Activated CD4-positive, alpha-beta T cell treated with anti-CD3 and anti-CD28 coated beads, Interleukin-2, Interleukin-4, amounts not matched to agents 100 ng/mL and 50 ng/mL, durations not matched to agents 16 hours and 8 hours (primary cell): ENCODE measurements at regions not wholly inside any gene's neighbourhood (a gene's known extent, or its start where the extent isn't known, plus 50 kb on each side); places are given as distances from the start of the nearest gene placed in this dataset.

Experiments used
- DNase-seq: peaks from one replicate; pipeline ENCODE4 v3.0.0-alpha.2; 2020; ENCODE audit warnings: low spot score

DNA sequence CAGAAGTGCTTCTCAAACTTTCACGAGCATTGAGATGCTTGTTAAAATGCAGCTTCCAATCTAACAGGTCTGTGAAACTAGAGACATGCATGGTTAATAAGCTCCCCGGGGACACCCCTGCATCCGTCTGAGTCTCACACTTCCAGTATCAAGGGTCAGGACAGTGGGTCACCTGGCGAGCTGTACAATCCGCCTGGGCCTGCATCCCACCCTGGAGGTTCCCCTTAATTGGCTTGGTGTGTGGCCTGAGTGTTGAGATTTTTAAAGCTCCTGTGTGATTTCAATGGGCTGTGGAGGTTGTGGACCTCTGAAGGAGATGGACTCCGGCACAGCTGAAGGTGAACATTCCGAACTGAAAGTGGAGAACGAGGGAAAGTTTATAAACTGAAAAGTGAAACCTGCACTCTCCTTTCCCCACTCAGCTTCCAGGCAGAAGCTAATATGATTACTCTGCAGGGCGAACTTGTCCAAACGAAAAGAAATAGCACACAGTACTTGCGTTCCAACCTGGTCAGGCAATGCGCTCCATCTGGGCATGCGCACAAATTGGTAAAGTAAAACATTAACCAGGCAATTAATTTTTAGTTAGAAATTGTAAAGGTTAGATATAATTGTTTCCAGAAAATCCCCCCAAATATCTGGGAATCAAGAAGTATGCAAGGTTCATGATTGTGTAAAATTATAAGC lies 191.7 kb upstream of the ALKAL2 start:
- no peak for DNase-seq

DNA sequence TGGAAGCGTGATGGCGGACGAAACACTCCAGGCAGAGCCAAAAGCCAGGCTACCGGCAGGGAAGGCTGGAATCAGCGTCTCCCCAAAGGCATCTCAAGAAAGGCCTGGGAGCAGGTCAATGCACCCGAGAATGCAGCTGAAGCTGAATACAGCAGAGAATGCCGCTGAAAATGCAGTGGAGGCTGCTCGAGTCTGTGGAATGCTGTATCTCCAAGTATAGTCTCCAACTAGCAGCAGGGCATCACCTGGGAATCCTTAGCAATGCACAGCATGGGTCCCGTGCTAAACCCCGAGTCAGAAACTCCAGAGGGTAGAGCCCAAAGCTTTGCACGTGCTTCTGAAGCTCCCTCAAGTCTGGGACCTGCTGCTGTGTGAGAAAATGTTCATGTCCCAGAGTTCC lies 191.1 kb upstream of the ALKAL2 start:
- no peak for DNase-seq

DNA sequence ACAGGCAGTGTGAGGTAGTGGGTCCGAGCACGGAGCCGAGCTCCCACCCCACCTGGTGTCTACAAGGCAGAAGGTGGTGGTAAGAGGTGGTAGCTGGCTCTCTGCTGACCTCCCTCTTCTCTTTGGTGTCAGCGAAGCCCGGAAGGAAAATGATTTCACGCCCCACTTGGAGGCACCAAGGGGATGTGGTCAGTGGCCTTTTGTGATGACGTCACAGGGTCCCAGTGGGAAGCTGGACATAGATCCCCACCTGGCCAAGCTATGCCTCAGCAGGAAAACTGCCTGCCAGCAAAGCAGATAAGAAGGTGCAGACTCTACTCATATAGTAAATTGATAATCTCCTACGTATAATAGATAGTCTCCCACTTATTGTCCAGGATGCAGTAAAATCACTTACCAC lies 183.7 kb upstream of the ALKAL2 start:
- DNase-seq, result no peak

DNA sequence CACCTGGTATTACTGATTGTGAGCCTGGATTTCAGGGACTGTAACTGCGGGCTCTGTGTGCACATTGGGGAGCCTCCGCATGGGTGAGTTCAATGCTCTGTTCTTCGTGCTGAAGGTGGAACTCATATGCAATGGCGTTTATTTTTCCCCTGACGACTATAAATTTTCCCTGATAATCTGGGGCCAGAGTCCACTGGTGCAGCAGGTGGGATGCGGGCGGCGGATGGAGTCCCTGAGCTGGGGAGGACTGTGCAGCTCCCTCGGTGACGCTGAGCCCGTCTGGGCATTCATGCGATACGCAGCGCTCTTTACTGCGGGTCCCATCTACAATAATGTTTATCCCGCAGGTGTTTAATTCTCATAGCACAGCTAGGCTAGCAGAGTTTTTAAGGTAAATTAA lies 181.6 kb upstream of the ALKAL2 start:
- DNase-seq, result no peak

DNA sequence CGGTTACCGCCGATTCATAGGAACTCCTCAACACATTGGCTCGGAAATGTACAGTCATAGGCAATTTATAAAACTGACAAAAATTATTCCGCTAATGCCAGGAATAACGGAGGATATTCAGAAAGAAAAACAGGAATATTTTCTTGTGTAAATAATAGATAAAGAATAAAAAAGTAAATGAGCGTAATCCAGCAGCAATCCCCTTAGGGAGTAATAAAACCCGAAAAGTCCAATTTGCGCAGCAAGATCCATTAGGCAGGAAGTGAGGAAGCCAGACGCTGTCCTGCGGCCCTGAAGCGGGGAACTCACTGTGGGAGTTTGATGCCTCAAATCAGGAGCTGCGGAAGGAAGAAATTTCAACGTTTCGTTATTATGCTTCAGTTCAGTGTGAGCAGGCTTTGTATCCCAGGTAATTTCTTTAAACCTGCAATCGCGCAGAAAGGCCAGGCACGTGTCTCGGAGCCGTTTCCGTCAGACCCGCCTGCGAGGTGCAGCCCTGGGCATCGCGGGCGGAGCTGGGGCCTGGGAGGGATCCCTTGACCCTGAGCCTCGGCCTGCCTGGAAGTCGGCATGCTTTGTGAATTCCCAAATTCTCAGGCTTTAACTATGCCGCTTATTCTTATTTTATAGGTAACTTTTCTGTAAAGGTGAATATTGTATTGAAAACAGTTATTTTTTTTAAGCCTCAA lies 180.9 kb upstream of the ALKAL2 start:
- no peak for DNase-seq

DNA sequence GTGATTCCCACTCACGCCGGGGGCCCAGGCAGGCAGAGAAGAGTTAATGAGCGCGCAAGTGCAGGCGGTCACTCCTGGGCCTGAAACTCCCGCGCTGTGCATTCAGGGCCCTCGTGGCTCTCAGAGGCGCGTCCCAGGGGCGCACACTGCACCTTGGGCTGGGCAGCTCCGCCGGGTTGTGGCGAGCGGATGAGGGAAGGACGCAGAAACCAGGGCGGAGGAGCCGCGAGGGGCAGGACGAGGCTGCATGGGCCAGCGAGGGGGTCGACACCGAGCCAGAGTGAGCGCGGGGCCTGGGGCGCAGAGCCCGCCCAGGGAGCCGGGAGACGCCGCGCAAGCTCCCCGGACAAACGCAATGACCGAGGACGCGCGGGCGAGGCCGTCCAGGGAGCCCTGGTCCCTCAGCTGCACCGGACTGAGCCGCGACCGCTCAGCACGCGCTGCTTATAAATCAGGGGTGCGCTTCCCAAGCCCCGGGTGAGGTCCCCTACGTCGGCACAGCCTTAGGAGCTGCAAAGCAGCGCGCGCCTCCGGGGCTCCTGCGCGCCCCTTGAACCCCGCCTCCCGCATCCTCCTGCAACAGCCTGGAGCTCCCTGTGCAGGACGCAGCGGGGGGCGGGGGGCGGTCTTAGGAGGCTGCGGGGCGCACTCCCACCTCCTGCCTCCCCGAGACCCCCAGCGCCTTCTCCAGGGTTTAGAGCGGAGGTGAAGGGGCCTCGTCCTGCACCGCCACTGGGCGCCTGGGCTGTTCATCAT lies 180.2 kb upstream of the ALKAL2 start:
- no peak for DNase-seq

DNA sequence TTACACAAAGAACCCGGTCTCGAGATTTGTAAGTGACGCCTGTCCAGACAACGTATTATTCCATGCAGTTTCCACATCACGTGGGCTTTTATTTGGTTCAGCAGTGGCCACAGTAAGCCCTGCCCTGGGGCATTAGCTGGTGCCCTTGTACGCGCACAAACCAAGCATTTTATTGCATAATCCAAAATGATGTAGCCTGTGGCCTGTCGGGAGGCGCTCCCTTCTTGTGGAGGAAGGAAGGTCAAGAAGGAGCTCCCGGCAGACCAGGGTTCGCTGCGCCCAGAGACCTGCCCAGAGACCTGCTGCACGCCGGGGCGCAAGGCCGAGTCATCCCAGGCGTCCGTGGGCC lies 179.6 kb upstream of the ALKAL2 start:
- DNase-seq, result no peak

DNA sequence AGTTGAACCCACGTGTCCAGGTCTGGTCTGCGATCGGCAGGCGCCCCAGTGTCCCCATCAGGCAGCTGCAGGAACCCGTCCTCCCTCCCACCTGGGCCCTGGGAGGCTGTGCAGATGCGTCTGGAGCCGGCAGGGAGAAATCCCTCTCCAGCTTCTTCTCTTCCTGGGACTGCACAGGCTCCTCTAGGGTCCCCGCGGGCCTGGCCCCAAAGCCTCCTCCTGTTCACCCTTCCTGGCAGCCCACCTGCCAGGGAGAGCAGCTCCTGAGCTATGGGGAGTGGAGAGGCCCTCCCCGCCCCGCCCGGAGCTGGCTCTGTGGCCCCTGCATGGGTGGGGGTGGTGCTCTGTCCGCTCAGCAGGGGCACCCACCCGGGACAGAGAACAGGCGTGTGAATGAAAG lies 179.2 kb upstream of the ALKAL2 start:
- no peak for DNase-seq

DNA sequence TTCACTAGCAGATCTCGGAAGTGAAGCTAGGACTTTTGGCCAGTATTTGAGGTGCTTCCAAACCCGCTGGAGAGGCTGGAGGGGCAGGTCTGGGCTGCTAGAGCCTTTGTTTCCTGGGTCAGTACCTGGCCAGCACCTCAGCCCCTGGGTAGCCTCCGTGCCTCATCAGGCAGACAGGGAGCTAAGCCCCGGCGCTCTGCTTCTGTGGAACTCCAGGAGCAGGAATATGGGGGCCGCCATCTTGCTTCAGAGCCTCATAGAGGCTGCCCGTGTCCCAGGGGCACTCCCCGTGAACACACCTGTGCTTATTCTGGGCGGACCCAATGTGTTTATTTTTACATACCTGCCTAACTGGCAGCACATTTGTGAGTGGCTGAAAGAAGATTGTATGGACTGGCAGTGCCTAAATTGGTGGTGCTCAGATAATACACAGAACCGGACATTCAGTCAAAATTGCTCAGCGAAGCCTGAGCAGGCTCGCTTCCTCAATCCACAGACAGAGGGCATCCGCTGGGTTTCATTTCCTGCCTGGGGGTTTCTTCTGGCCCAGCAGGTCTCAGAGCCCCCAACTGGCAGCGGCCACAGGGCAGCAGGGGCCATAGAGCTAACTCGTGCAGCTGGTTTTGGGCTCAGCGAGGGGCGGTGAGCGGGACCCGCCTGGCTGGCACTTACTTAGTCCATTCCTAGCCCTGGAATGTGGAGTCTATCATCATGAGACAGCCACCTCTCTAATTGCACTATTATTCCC lies 176.8 kb upstream of the ALKAL2 start:
- no peak for DNase-seq

DNA sequence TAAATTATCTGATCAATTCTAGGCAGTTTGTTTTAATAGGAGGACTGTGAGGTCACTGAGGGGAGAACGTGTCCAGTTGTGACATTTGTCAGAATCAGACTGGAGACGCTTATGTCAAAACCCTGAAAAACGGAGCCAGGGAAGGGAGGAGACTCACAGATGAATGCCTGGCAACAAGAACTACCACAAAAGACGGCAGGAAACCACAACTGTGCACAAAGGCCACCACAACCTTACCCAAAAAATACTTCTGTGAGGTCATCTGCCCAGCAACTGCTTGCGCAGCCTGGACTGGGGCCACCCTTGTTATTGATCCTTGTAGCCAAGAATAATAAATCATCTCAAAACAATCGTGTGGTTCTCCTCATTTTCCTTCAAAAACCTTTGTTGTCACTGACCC lies 173.0 kb upstream of the ALKAL2 start:
- peak; percentile 43 for DNase-seq

DNA sequence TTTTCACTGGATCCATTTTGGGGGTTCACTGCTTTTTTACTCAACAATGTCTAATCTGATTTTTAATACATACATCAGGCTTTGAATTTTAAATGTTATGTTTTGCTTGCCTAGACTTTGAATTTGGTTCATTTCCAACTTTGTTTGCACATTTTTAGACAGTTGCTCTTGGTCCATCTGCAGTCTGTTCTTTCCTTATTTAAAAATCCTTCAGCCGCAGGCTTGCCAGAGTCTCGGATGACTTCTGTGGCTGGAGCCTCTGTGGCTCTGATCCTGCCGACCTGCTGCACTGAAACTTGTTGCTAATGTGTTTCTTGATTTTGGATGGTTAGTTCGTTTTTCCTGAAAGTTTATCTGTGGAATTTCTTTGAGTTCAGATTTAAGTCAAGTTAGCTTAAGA lies 172.0 kb upstream of the ALKAL2 start:
- DNase-seq, result no peak

DNA sequence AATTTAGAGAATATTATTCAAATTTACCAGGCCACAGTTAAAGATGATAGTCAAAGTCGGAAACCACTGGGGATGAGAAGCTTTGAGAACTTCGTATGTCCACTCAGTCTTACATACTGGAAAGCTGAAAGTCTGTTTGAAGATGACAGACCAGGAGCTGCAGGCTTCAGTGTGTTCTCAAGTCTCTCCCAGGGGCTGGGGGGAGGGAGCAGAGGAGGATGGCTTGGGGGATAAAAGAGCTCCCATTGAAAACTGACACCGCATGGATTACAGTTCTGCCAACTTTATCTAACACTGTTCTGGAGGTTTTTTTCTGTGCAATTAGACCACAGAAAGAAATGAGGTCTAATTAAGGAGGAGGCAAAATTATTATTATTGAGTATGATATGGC lies 170.5 kb upstream of the ALKAL2 start:
- DNase-seq, result no peak

DNA sequence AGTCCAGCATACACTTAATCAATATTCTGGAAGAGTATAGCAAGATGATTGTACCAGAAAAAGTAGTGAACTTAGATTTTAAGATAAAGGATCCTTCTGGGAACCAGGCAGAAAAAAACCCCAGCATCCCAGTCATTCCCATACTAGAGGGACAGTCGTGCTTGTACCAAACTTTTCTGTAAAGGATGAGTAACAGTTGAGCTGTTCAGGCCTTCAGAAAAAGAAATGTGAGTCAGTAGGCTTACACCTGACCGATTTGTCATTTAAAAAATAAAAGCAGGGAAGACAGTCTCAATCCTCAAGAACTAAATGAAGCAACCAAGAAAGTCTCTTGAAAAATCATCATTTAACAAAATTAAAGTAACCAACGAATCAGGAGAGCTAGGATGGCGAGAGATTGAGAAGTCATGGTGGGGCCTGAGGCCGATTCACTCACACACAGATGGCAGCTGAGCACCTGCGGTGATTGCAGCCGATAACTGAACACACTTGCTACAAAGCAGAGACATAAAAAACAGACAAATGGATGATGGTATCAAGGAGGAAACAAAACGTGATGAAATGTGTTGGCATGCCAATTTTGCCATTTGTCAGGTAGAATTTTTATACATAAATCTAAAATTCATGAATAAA lies 170.0 kb upstream of the ALKAL2 start:
- DNase-seq, result peak; percentile 15

DNA sequence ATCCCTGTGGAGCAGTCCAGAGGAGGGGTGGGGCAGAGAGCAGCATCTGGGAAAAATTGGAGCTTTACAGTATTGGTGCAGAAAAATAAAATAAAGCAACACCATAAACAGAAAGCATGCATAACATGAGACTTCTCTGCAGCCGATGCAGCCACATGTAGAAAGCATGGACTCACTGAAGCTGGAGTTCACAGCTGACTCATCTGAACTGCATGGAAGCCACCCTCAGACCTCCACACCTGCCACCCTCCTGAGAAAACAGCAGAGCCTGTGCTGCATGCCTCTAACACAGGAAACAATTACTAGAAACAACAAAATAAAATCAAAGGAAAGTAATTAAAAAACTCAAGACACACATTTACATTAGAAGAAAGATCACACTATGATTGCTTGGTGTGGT lies 169.4 kb upstream of the ALKAL2 start:
- no peak for DNase-seq

DNA sequence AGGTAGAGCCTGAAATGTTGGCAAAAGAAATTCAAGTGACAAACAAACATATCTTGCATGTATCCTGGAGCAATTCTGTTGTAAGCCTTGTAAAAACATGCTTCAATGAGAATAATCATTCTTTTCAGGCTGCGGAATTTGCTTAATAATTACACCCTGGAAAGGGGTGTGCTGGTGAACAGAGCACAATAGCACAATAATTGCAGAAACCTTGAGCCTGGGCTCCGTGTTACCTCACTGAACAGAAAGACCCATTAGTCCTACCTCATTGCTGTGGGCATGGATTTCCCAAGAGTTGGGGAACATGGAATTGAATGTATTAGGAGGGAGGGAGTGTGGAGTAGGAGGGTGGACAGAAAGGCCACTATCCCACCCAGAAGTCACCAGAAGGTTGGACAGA lies 168.0 kb upstream of the ALKAL2 start:
- no peak for DNase-seq

DNA sequence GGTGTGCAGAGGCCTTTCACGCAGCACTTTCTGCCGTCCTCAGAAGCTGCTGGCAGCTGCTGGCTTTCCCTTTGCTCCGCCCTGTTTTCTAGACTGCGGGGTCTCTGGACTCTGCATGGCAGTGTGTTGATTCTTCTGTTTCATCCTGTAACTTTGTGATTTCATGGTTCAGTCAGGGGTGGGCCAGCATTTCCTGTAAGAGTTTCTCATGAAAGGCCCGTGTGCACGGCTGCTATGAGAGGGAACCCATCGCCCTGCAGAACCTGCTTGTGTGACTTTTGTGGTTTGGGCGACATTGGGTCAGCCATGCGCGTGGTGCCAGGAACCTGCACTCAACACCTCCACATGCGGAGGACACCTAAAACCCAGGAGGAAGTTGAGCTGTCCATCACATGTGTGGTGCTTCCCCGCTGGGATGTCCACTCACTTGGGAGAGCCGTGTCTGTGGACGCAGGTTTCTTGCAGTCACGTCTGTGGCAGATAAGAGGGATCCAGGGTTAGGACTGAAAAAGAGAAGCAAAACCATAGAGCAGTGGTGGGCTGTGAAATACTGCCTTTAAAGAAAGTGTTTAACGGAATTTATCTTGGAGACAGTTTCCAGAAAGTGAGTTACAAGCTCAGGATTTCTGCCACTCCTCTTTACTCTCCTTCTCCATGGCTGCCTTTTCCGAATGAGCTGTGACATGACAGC lies 167.3 kb upstream of the ALKAL2 start:
- no peak for DNase-seq

DNA sequence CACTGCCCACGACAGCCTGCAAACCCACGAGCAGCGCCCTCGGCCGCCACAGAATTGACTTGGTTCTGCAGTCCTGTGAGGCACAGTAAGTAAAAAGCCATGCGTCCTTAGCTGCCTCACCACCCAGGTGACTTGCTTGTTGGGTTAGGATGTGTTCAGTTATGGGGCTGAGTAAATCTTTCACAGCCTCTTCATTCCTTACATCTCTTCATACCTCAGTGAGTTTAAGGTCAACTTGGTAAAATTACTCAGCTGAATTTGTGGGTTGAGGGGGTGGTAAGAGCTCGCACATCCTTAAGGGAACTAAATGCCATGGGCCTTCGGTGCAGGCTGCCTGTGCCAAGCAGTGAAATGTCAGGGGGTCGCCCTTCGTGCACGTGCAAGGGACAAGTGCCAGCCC lies 165.2 kb upstream of the ALKAL2 start:
- DNase-seq, result no peak

DNA sequence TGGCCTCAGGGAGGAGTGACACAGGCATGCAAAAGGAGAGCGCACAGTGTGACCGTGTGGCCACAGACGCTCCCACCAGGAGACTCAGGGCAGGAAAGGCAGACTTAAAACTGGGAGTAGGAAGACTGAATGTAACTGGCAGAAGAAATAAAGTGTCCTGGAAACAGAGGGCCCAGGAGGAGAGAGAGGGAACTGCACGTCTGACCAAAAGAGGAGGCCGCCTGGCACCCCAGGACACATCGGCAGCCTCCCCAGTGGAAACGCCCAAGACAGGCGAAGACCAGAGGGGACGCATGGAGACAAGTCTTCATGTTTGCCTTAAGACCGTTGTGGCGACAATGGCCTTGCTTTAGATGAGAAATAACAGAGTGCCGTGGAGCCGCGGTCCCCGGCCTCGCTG lies 163.6 kb upstream of the ALKAL2 start:
- no peak for DNase-seq

DNA sequence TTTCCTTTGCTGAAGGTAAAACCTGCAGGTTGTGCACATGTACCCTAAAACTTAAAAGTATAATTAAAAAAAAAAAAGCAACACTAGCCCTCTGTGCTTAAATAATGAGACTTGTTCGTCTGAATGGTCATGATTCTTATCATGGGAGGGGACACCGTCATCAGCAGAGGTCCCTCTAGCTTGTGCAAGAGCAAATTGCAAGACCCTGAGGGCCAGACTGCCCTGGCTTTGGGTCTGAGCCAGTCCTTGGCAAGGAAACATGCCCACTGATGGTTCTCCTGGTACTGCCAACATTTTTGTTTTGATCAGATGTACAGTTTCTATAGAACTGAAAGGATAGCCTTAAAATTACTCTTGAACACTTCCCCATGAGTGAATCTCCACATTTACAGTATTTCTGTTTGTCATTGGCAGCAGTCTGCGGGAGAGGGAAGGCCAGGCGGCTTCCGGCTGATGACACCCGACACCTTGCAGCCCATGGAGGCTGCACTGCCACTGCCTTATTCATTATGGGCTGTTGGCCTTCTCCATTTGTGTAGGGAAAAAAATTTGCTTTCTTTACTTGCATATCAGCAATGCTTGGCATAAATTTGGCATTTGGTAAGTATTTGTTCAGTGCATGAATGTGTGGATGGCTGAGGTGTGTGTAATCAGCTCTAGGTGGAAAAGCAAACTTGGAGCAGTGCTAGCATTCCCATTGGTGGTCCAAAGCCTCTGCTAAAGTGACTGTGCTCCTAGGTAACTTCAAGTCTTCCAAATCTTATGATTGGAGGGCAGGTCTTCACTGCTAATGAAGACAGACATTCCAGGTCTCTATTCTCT lies 161.6 kb upstream of the ALKAL2 start:
- DNase-seq, result no peak

DNA sequence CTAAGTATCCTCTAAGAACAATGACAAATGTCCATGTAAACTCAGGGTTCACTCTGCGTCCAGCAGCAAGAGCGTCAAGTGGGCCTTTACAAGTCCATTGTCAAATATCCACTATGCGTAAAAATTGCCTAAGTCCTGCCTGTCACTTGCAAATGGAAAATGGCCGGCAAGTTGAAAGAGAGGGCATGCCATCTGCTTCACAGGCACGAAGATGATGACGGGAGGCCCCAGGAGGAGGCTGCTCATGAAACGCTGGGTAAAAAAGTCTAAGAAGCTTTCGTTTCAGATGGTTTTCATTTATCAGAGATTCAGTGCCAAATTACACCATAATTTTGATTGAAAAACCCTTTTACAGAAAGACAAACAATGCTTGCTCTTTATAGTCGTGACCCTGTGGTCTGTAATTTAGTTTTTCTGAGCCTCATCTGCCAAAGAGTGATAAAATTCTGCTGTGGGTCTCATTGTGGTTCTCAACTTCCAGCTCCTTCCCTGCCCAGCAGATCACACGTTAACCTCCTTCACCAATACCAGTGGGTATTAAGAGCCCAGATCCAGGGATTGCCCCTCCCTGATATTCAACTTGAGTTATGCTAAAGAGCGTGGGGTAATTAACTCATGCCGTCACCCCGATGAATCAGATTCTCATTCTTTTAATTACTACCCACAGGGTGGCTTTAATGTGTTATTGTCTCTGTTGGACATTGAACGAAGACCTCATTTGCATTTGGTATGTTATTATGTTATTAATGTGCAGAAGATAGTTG lies 160.2 kb upstream of the ALKAL2 start:
- no peak for DNase-seq
